ENCODE measurements at regions not wholly inside any gene's neighbourhood (a gene's known extent, or its start where the extent isn't known, plus 50 kb on each side); places are given as distances from the start of the nearest gene placed in this dataset.

GRCh38 chr11:98177925-98178324, 842.8 kb upstream of the CNTN5 start:
- TF ChIP-seq, protein P1, sequence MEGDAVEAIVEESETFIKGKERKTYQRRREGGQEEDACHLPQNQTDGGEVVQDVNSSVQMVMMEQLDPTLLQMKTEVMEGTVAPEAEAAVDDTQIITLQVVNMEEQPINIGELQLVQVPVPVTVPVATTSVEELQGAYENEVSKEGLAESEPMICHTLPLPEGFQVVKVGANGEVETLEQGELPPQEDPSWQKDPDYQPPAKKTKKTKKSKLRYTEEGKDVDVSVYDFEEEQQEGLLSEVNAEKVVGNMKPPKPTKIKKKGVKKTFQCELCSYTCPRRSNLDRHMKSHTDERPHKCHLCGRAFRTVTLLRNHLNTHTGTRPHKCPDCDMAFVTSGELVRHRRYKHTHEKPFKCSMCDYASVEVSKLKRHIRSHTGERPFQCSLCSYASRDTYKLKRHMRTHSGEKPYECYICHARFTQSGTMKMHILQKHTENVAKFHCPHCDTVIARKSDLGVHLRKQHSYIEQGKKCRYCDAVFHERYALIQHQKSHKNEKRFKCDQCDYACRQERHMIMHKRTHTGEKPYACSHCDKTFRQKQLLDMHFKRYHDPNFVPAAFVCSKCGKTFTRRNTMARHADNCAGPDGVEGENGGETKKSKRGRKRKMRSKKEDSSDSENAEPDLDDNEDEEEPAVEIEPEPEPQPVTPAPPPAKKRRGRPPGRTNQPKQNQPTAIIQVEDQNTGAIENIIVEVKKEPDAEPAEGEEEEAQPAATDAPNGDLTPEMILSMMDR (conservative IDR thresholded peaks at IDR 0.05; ENCODE audit: low read depth, low read length), result no peak
- no peak for TF ChIP-seq EZH2 (IDR thresholded peaks at IDR 0.05; ENCODE audit: borderline replicate concordance, low read depth, low read length, poor library complexity, severe bottlenecking)

All from A673 (cell line).